Kidney (tissue), 13 donors: ENCODE measurements at regions not wholly inside any gene's neighbourhood (a gene's known extent, or its start where the extent isn't known, plus 50 kb on each side); places are given as distances from the start of the nearest gene placed in this dataset.

Experiments
- DNase-seq, 5 donors: peaks; one replicate each; pipeline ENCODE4 v3.0.0-alpha.2; 2013 to 2020
- FAIRE-seq: peaks from 2 replicates; lab custom pipeline; 2012; peaks lifted over from hg19 to GRCh38; lab: Jason Lieb, UNC
- H3K27ac ChIP-seq, 2 donors: one replicate each; pipeline ENCODE4 v1.7.0; 2013; ENCODE audit warnings: low read depth in 2 of 2, low read length in 2 of 2, inconsistent platforms in 1 of 2
- H3K27me3 ChIP-seq: one replicate; pipeline ENCODE4 v1.7.1; 2013; ENCODE audit warnings: low read length, inconsistent platforms; ENCODE audit not compliant: control insufficient read depth, insufficient read depth
- H3K36me3 ChIP-seq, 3 donors: one replicate each; pipeline versions ENCODE4 v1.7.0 to v1.7.1; 2013; ENCODE audit warnings: low read length in 3 of 3, control low read depth in 1 of 3, inconsistent platforms in 1 of 3; ENCODE audit not compliant: insufficient read depth in 3 of 3, control insufficient read depth in 2 of 3
- H3K4me1 ChIP-seq, 3 donors: one replicate each; pipeline versions ENCODE4 v1.7.0 to v1.7.1; 2013; ENCODE audit warnings: low read length in 3 of 3, inconsistent platforms in 1 of 3, low read depth in 1 of 3; ENCODE audit not compliant: control insufficient read depth in 2 of 3, insufficient read depth in 2 of 3
- H3K4me3 ChIP-seq, 3 donors: one replicate each; pipeline versions ENCODE4 v1.7.0 to v1.8.1; 2013; ENCODE audit warnings: low read length in 3 of 3, control low read depth in 1 of 3, inconsistent platforms in 1 of 3
- H3K9ac ChIP-seq, 3 donors: one replicate each; pipeline versions ENCODE4 v1.7.0 to v1.7.1; 2013; ENCODE audit warnings: low read length in 3 of 3, control low read depth in 1 of 3, inconsistent platforms in 1 of 3
- H3K9me3 ChIP-seq, 3 donors: one replicate each; pipeline versions ENCODE4 v1.7.0 to v1.7.1; 2013; ENCODE audit warnings: low read length in 3 of 3, control low read depth in 1 of 3, inconsistent platforms in 1 of 3; ENCODE audit not compliant: control insufficient read depth in 2 of 3, insufficient read depth in 1 of 3
- CTCF ChIP-seq: IDR thresholded peaks from 3 replicates; pipeline ENCODE4 v1.5.1; 2012; ENCODE audit warnings: mild to moderate bottlenecking, moderate library complexity, borderline replicate concordance; ENCODE audit not compliant: insufficient read depth; ENCODE audit errors: extremely low read depth
- intact Hi-C: fragments of 100-400 bp; cut with DNase I; formaldehyde crosslinking; loops from one replicate; pipeline ENCODE4 v1.11.1; 2022
- donor health status: control.
- donor health status: control.
- donor health status: control.
- donor health status: control.
- donor health status: control.
- donor health status: DM: yes; HTN: yes; CAD: no.
- donor health status: Normal renal cell carcinoma (clear cell type).

GRCh38 chr1:19011845-19012231 is 55.4 kb upstream of the IFFO2 start:
- peaks cover 0 to 31% (median 27%) of the 10 kb centered on the region in 3 donors for H3K4me1 ChIP-seq
- TF ChIP-seq CTCF, result no peak
- H3K9ac ChIP-seq, result peak overlapping the region in 1 of 3 donors; percentile 37

GRCh38 chr1:19010995-19011844 is 54.7 kb upstream of the IFFO2 start:
- TF ChIP-seq CTCF, result no peak
- Histone ChIP-seq H3K27ac (peak overlapping the region; percentile 87 to 99), H3K4me3 (peak overlapping the region in 1 of 3 donors; percentile 43), H3K4me1 (peaks cover 0 to 34% (median 27%) of the 10 kb centered on the region in 3 donors), H3K36me3 (no peaks in the 10 kb centered on the region), H3K9me3 (no peaks in the 10 kb centered on the region), H3K9ac (peak overlapping the region in 2 of 3 donors; percentile 37 to 43), H3K27me3 (no peaks in the 10 kb centered on the region)
- intact Hi-C loops, result no loop called here
- DNase-seq (peak; percentile 67 to 88 (median 84)), FAIRE-seq (peak; percentile 85)

More at GRCh38 chr1:19011845-19012231, 55.4 kb upstream of the IFFO2 start:
- intact Hi-C loops, result no loop called here
- Histone ChIP-seq H3K4me3 (no peak overlapping the region), H3K27me3 (no peaks in the 10 kb centered on the region), H3K36me3 (no peaks in the 10 kb centered on the region), H3K27ac (peak overlapping the region; percentile 87 to 89), H3K9me3 (no peaks in the 10 kb centered on the region)
- DNase-seq (no peak), FAIRE-seq (no peak)

GRCh38 chr1:19010503-19010902 is 54.0 kb upstream of the IFFO2 start:
- TF ChIP-seq CTCF, result no peak
- Histone ChIP-seq H3K27me3 (no peaks in the 10 kb centered on the region), H3K4me3 (peak overlapping the region in 1 of 3 donors; percentile 43), H3K36me3 (no peaks in the 10 kb centered on the region), H3K9me3 (no peaks in the 10 kb centered on the region), H3K27ac (peak overlapping the region; percentile 87 to 99), H3K4me1 (peaks cover 0 to 34% (median 27%) of the 10 kb centered on the region in 3 donors), H3K9ac (peak overlapping the region in 2 of 3 donors; percentile 37 to 43)
- FAIRE-seq (no peak), DNase-seq (no peak)
- intact Hi-C loops, result no loop called here
